ENCODE measurements at regions not wholly inside any gene's neighbourhood (a gene's known extent, or its start where the extent isn't known, plus 50 kb on each side); places are given as distances from the start of the nearest gene placed in this dataset.

- intact Hi-C loops (cut with DNase I) = no loop called here
- DNase-seq = no peak
- Histone ChIP-seq H3K27ac (no peak overlapping the region), H3K4me1 (no peaks in the 10 kb centered on the region), H3K27me3 (no peaks in the 10 kb centered on the region), H3K36me3 (no peaks in the 10 kb centered on the region), H3K4me3 (replicated peaks in 1 of 3) (no peak overlapping the region), H3K9me3 (no peaks in the 10 kb centered on the region)
- 83 to 92% methylated on average over 2 of the region's 2 CpGs for WGBS, 2 donors
- TF ChIP-seq CTCF (IDR thresholded peaks at IDR 0.05) (no peak), POLR2A (IDR thresholded peaks at IDR 0.05) (no peak)
Observed at GRCh38 chr4:160182727-160183126, 1079.8 kb downstream of the RAPGEF2 start.

- 88 to 95% methylated on average over 4 of the region's 4 CpGs for WGBS, 2 donors
- Histone ChIP-seq H3K27ac (no peak overlapping the region), H3K9me3 (no peaks in the 10 kb centered on the region), H3K4me3 (replicated peaks in 1 of 3) (no peak overlapping the region), H3K27me3 (no peaks in the 10 kb centered on the region), H3K36me3 (no peaks in the 10 kb centered on the region), H3K4me1 (no peaks in the 10 kb centered on the region)
- TF ChIP-seq POLR2A (IDR thresholded peaks at IDR 0.05) (no peak), CTCF (IDR thresholded peaks at IDR 0.05) (no peak)
- no peak for DNase-seq
- intact Hi-C loops (cut with DNase I) = no loop called here
Observed at GRCh38 chr4:160184884-160185283, 1082.0 kb downstream of the RAPGEF2 start.

GRCh38 chr4:160193787-160194186 is 1090.9 kb downstream of the RAPGEF2 start:
- no peaks in the 10 kb centered on the region for H3K4me1 ChIP-seq
- no peaks in the 10 kb centered on the region for H3K36me3 ChIP-seq
- no peak overlapping the region for H3K4me3 ChIP-seq (replicated peaks in 1 of 3)
- intact Hi-C loops (cut with DNase I) = no loop called here
- no peaks in the 10 kb centered on the region for H3K9me3 ChIP-seq
- no peak for TF ChIP-seq CTCF (IDR thresholded peaks at IDR 0.05)
- TF ChIP-seq POLR2A (IDR thresholded peaks at IDR 0.05) = no peak
- no peaks in the 10 kb centered on the region for H3K27me3 ChIP-seq
- 86 to 91% methylated on average over 4 of the region's 4 CpGs for WGBS, 2 donors
- no peak for DNase-seq
- no peak overlapping the region for H3K27ac ChIP-seq

- Histone ChIP-seq H3K27ac (no peak overlapping the region), H3K9me3 (no peaks in the 10 kb centered on the region), H3K4me3 (replicated peaks in 1 of 3) (no peak overlapping the region), H3K4me1 (no peaks in the 10 kb centered on the region), H3K36me3 (no peaks in the 10 kb centered on the region), H3K27me3 (no peaks in the 10 kb centered on the region)
- intact Hi-C loops (cut with DNase I) = no loop called here
- WGBS, 2 donors = 84 to 85% methylated on average over 5 of the region's 5 CpGs
- DNase-seq = no peak
- no peak for TF ChIP-seq CTCF (IDR thresholded peaks at IDR 0.05)
- TF ChIP-seq POLR2A (IDR thresholded peaks at IDR 0.05) = no peak
Observed at GRCh38 chr4:160194716-160195115, 1091.8 kb downstream of the RAPGEF2 start.

GRCh38 chr4:160202802-160203201 is 1099.9 kb downstream of the RAPGEF2 start:
- TF ChIP-seq CTCF (IDR thresholded peaks at IDR 0.05) (no peak), POLR2A (IDR thresholded peaks at IDR 0.05) (no peak)
- no peaks in the 10 kb centered on the region for H3K27me3 ChIP-seq
- no peak overlapping the region for H3K4me3 ChIP-seq (replicated peaks in 1 of 3)
- no peak for DNase-seq
- no peak overlapping the region for H3K27ac ChIP-seq
- 80 to 82% methylated on average over 2 of the region's 2 CpGs for WGBS, 2 donors
- no peaks in the 10 kb centered on the region for H3K36me3 ChIP-seq
- no peaks in the 10 kb centered on the region for H3K4me1 ChIP-seq
- H3K9me3 ChIP-seq = no peaks in the 10 kb centered on the region
- intact Hi-C loops (cut with DNase I) = no loop called here
